MCF 10A (cell line): ENCODE measurements at regions not wholly inside any gene's neighbourhood (a gene's known extent, or its start where the extent isn't known, plus 50 kb on each side); places are given as distances from the start of the nearest gene placed in this dataset.

Source experiments
- BruUV-seq: library from RNA; stranded (reverse); fragments of 400-500 nt; replicated peaks from 2 replicates; lab custom pipeline; 2021; lab: Mats Ljungman, UMichigan
- CTCF ChIA-PET: fragments of 300-600 bp; sonication (Branson Sonifier 250); formaldehyde crosslinking; extraction: SDS; loops from one replicate; lab custom pipeline; 2021; ENCODE audit warnings: antibody characterized with exemption, inconsistent platforms; lab: Yijun Ruan, JAX
- POLR2A ChIA-PET: fragments of 300-600, 350-650 bp; sonication (Branson Sonifier 250); formaldehyde crosslinking; extraction: SDS; loops from one replicate; lab custom pipeline; 2020; ENCODE audit warnings: antibody characterized with exemption, inconsistent platforms; lab: Yijun Ruan, JAX
- DNase-seq: peaks from one replicate; pipeline ENCODE4 v3.0.0-alpha.2; 2018; ENCODE audit not compliant: unreplicated experiment
- H3K27ac Mint-ChIP-seq: one replicate; pipeline ENCODE4 v1.8.0; 2022; ENCODE audit warnings: mild to moderate bottlenecking, low read depth, mixed read lengths; ENCODE audit not compliant: unreplicated experiment
- H3K27me3 Mint-ChIP-seq: one replicate; pipeline ENCODE4 v1.8.0; 2022; ENCODE audit warnings: mixed read lengths; ENCODE audit not compliant: insufficient read depth, unreplicated experiment
- H3K36me3 Mint-ChIP-seq: one replicate; pipeline ENCODE4 v1.8.0; 2022; ENCODE audit warnings: mild to moderate bottlenecking, moderate library complexity, mixed read lengths; ENCODE audit not compliant: insufficient read depth, unreplicated experiment
- H3K4me1 Mint-ChIP-seq: one replicate; pipeline ENCODE4 v1.8.0; 2022; ENCODE audit warnings: mixed read lengths; ENCODE audit not compliant: insufficient read depth, unreplicated experiment
- H3K4me3 Mint-ChIP-seq: one replicate; pipeline ENCODE4 v1.8.0; 2022; ENCODE audit warnings: mild to moderate bottlenecking, moderate library complexity, mixed read lengths; ENCODE audit not compliant: unreplicated experiment
- H3K9me3 Mint-ChIP-seq: one replicate; pipeline ENCODE4 v1.8.0; 2022; ENCODE audit warnings: mixed read lengths; ENCODE audit not compliant: unreplicated experiment
- intact Hi-C: fragments of 100-400 bp; cut with micrococcal nuclease; formaldehyde crosslinking; loops from 2 replicates; pipeline ENCODE4 v1.14.1; 2022
- TF ChIP-seq, protein P1 (sequence below): fragments of 200-600 bp; IDR thresholded peaks from one replicate; pipeline ENCODE4 v1.8.0; 2022; ENCODE audit warnings: antibody characterized with exemption, mild to moderate bottlenecking; ENCODE audit not compliant: unreplicated experiment

DNA sequence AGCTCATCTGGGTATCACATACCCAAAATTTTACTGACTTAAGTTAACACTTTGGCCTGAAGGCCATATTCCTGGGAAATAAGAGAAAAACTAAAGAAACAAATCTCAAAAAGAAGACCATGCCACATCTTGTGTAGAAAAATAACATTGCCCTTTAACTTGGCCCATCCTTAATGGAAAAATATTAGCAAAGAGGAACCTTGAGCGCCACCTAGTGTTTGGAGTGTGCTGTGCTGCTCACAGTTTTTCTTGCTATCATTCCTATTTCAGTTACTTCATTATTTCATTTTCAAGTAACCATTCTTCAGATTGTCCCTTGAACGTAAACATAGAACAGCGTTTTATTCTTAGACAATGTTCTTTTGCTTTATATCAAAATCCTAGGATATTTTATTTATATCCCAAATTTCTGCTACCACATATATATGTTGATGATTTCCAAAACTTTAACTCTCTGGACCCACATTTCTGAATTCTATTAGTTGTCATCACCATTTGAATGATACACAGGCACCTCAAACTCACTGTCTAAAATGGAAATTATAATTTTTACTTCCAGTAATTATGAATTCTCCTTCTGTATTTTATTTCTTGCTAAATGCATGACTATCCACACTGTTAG lies 999.0 kb upstream of the ADGRL3 start:
- Mint-ChIP-seq H3K4me1 (peaks cover 6% of the 10 kb centered on the region), H3K27me3 (no peaks in the 10 kb centered on the region), H3K9me3 (peaks cover 7% of the 10 kb centered on the region), H3K36me3 (no peaks in the 10 kb centered on the region), H3K4me3 (no peak overlapping the region), H3K27ac (no peak overlapping the region)
- ChIA-PET POLR2A (interaction anchor here (0.6 kb wide), 1 partner anchor 298 kb away, joined by 3 read pairs; no protein-coding TSS in a partner anchor), CTCF (interaction anchor here (0.6 to 1.1 kb wide), 10 partner anchors 27 to 960 kb away, joined by 3 to 6 read pairs (median 3); no protein-coding TSS in a partner anchor)
- DNase-seq: peak; percentile 74
- TF ChIP-seq, protein P1, sequence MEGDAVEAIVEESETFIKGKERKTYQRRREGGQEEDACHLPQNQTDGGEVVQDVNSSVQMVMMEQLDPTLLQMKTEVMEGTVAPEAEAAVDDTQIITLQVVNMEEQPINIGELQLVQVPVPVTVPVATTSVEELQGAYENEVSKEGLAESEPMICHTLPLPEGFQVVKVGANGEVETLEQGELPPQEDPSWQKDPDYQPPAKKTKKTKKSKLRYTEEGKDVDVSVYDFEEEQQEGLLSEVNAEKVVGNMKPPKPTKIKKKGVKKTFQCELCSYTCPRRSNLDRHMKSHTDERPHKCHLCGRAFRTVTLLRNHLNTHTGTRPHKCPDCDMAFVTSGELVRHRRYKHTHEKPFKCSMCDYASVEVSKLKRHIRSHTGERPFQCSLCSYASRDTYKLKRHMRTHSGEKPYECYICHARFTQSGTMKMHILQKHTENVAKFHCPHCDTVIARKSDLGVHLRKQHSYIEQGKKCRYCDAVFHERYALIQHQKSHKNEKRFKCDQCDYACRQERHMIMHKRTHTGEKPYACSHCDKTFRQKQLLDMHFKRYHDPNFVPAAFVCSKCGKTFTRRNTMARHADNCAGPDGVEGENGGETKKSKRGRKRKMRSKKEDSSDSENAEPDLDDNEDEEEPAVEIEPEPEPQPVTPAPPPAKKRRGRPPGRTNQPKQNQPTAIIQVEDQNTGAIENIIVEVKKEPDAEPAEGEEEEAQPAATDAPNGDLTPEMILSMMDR: peak; percentile 75
- no TSS peak for BruUV-seq
- intact Hi-C loops: loop anchor here (1.0 to 10.0 kb wide), 4 partner anchors 264 to 1469 kb away; no protein-coding TSS in a partner anchor

DNA sequence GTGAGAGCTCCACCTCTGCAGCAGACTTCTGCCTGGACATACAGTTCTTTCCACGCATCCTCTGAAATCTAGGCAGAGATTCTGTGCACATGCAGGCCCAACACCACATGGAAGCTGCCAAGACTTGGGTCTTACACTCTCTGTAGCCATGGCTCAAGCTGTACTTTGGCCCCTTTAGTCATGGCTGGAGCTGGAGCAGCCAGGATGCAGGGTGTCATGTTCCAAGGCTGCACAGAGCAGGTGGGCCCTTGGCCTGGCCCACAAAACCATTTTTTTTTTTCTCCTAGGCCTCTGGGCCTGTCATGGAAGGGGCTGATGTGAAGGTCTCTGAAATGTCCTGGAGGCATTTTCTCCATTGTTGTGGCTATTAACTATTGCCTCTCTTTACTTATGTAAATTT lies 990.5 kb upstream of the ADGRL3 start:
- H3K36me3 Mint-ChIP-seq: no peaks in the 10 kb centered on the region
- TF ChIP-seq, protein P1: no peak
- H3K9me3 Mint-ChIP-seq: peaks cover 14% of the 10 kb centered on the region
- ChIA-PET POLR2A (interaction anchor here (0.6 to 0.7 kb wide), 2 partner anchors 1255 to 1269 kb away, joined by 3 to 4 read pairs; no protein-coding TSS in a partner anchor), CTCF (interaction anchor here (1.0 to 1.7 kb wide), 2 partner anchors 11 to 37 kb away, joined by 5 read pairs; no protein-coding TSS in a partner anchor)
- intact Hi-C loops: loop anchor here (10.0 kb wide), 2 partner anchors 255 to 595 kb away; no protein-coding TSS in a partner anchor
- H3K4me3 Mint-ChIP-seq: no peak overlapping the region
- no peak overlapping the region for H3K27ac Mint-ChIP-seq
- peaks cover 6% of the 10 kb centered on the region for H3K4me1 Mint-ChIP-seq
- no peak for DNase-seq
- BruUV-seq: no TSS peak
- H3K27me3 Mint-ChIP-seq: no peaks in the 10 kb centered on the region

DNA sequence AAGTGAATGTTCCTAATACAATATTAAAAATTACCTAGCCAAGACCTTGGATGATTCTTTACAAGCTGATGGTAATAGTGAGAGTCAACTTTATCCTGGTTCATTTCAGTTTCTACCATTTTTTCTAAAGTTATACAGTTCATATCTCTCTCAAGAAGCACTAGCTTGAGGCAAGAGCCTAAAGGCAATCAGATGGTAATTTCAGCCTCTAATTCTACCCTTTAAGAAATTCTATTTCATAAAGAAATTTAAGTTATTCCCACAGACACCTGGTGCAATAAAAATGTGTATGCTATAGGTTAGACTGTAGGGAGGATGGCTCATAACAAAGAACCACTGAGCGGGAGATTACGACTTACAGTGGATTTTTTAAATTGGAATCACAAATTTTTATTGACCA lies 984.2 kb upstream of the ADGRL3 start:
- POLR2A ChIA-PET: no interaction called here
- H3K4me1 Mint-ChIP-seq: no peaks in the 10 kb centered on the region
- DNase-seq: no peak
- H3K36me3 Mint-ChIP-seq: no peaks in the 10 kb centered on the region
- no TSS peak for BruUV-seq
- intact Hi-C loops: no loop called here
- H3K9me3 Mint-ChIP-seq: peaks cover under 1% of the 10 kb centered on the region
- H3K4me3 Mint-ChIP-seq: no peak overlapping the region
- H3K27ac Mint-ChIP-seq: no peak overlapping the region
- CTCF ChIA-PET: interaction anchor here (1.0 to 1.2 kb wide), 2 partner anchors 9 to 248 kb away, joined by 3 to 4 read pairs; no protein-coding TSS in a partner anchor
- TF ChIP-seq, protein P1: no peak
- H3K27me3 Mint-ChIP-seq: no peaks in the 10 kb centered on the region

DNA sequence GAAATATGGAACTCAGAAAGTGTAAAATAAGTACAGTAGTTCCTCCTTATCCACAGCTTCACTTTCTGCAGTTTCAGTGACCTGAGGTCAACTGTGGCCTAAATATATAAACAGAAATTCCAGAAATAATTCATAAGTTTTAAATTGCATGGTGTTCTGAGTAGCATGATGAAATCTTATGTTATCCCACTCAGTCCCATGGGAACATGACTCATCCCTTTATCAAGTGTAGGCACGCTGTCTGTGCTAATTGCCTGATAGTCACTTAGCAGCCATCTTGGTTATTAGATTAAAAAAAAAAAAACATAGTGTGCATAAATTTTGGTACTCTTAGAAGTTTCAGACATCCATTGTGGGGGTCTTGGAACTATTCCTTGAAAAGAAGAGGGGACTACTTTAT lies 983.4 kb upstream of the ADGRL3 start:
- ChIA-PET POLR2A (no interaction called here), CTCF (interaction anchor here (0.9 to 1.0 kb wide), 2 partner anchors 248 to 969 kb away, joined by 3 to 4 read pairs; no protein-coding TSS in a partner anchor)
- Mint-ChIP-seq H3K4me3 (no peak overlapping the region), H3K27me3 (no peaks in the 10 kb centered on the region), H3K36me3 (no peaks in the 10 kb centered on the region), H3K4me1 (no peaks in the 10 kb centered on the region), H3K27ac (no peak overlapping the region), H3K9me3 (no peaks in the 10 kb centered on the region)
- TF ChIP-seq, protein P1: no peak
- DNase-seq: peak; percentile 76
- intact Hi-C loops: no loop called here
- no TSS peak for BruUV-seq
